A673 (cell line): ENCODE measurements at regions not wholly inside any gene's neighbourhood (a gene's known extent, or its start where the extent isn't known, plus 50 kb on each side); places are given as distances from the start of the nearest gene placed in this dataset.

Source experiments
- CTCF ChIP-seq: fragments of 300-800, 200-600 bp; sonication (generic); conservative IDR thresholded peaks from 2 replicates; pipeline ENCODE4 v1.5.1; 2017; ENCODE audit warnings: low read depth, mild to moderate bottlenecking, antibody characterized with exemption, low read length, moderate library complexity, mixed read lengths
- EZH2 ChIP-seq: fragments of 200-600 bp; sonication (generic); IDR thresholded peaks from 2 replicates; pipeline ENCODE4 v1.6.1; 2017; ENCODE audit warnings: borderline replicate concordance, low read depth, mild to moderate bottlenecking, mixed read lengths, antibody characterized with exemption, low read length; ENCODE audit not compliant: poor library complexity, severe bottlenecking

- TF ChIP-seq CTCF: no peak
- TF ChIP-seq EZH2: no peak
These were observed 411.9 kb downstream of the HLX start for GRCh38 chr1:221291113-221291512.
